GM21367 (cell line): ENCODE measurements at regions not wholly inside any gene's neighbourhood (a gene's known extent, or its start where the extent isn't known, plus 50 kb on each side); places are given as distances from the start of the nearest gene placed in this dataset.
"Not testable (repeated sequence)": the region's sequence is repeated elsewhere in the genome, so short reads cannot be mapped to it uniquely, and the experiment has no call there.

ENCODE experiments used
- ATAC-seq: cut with Tn5 transposase; IDR thresholded peaks from one replicate; pipeline ENCODE4 v1.9.1; 2021; ENCODE audit not compliant: unreplicated experiment

DNA sequence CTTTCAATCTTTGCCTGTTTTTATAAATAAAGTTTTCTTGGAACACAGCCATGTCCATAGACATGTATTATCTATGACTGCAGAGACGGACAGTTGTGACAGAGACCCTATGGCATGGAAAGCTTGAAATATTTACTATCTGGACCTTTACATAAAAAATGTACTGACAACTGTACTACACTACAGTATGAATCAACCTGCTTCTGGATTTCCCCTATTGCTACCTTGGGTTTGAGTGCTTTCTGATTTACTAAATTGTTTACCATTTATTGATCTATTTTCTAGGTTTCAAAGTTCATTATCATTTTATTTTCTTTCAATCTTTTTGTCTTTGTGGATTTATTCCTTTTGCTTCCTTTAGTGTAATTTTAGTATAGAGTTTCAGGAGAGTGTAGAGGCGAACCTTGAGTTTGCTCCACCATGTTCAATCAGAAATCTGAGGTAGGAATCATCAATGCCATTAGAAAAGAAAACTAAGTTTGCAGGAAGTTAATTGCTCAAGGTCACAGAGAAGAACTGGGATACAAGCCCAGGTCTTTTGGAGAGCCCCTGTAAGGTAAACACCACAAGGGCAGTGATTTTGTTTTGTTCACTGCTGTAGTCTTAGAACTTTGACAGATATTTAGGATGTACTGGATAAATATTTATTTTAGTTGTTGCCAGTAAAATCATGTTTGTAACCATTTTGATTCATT, 352.8 kb upstream of the SYNCRIP start:
- no peak for ATAC-seq

DNA sequence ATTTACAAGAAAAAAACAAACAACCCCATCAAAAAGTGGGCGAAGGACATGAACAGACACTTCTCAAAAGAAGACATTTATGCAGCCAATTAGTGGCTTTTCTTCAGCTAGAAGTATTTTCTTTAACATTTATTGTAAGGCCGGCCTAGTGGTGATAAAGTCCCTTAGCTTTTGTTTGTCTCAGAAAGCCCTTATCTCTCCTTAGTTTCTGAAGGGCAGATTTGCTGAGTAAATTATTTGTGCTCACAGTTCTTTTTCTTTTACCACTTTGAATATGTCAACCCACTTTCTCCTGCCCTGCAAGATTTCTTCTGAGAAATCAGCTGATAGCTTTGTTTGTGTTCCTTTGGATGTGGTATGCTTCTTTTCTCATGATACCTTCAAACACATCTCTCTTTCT, 344.0 kb upstream of the SYNCRIP start:
- no peak for ATAC-seq

DNA sequence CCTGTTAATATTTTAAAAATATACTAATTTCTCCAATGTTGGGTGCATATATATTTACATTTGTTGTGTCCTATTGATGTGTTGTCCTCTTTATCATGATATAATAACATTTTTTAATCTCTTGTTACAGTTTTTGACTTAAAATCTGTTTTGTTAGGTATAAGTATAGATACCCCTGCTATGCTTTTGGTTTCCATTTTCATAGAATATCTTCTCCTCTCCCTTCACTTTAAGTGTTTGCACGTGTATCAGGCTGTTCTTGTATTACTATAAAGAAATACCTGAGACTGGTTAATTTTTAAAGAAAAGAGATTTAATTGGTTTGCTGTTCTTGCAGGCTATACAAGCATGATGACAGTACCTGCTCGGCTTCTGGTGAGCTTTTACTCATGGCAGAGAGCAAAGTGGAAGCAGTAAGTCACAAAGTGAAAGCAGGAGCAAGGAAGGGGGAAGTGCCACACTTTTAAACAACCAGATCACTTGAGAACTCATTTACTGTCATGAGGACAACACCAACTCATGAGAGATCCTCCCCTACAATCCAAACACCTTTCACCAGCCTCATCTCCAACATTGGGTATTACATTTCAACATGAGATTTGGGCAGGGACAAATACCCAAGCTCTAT, 340.5 kb upstream of the SYNCRIP start:
- peak; percentile 80 for ATAC-seq

DNA sequence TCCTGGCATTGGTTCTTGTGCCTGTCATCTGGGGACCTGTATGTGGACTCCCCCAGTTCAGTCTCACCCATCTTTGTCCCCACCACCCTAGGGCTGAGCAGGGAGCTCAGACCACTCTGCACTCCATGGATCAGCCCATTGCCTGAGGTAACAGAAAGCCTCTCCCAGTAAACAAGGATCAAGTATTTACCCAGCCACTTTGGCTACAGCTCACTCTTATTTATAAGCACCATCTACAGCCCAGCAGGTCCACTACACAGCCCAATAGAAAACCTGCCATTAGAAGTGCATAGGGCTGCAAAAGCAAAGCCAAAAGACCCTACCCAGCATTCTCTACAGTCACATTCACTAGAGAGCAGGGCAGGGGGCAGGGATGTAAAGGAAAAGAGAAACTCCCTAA, 335.0 kb upstream of the SYNCRIP start:
- ATAC-seq = no peak

DNA sequence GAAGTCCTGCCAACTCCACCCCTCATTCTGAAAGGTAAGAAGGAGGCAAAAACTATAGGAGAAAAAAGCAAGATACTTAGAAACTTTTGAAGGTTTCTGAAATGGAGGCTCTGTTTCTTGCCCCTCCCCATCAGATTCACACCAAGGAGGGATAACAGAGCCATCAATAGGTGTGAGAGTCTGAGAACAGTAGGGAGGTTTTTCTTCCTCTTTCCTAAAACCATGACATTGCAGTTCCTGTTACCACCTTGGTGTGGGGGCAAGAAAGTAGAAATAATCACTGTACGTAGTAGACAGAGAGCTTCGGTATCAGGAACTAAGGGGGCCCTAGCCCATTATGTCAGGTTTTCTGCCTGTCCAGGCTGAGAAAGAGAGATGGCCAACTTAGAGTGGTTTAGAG, 333.3 kb upstream of the SYNCRIP start:
- ATAC-seq = peak; percentile 78

DNA sequence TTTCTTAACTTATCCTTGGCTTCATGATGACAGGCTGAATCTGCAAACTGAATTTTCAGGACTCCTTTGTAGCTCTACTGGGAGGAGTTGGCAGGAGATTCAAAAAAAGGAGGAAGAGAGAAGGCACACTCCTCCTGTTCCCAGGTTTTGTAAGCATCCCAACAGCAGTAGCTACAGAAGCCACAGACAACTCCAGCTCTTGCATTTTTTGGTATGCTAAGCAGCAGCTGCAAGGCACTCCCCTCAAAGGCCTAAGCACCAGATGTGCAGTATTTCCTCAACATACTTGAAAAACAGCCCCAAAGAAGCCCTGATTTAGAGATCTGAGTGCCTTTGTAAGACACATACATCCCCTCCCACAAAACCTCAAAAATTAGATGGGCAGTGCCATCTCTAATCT, 328.6 kb upstream of the SYNCRIP start:
- ATAC-seq = no peak

DNA sequence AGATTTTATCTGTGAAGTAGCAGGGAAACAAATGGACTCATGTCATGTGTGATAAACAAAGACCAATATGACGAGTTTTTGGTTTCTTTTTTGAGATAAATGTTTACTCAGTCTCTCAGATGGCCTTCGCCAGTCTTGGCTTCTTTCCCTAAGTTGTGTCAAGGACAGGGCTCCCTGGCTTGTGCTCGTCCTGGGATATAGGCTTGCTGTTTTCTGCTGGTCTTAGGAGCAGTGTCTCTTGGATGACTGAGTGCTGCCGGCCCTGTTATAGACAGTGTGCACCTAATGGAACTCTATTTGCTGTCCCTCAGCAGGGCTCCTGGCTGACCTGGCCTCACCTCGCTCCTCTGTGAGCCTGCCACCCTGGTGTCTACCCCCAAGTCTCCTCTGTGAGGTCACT, 324.1 kb upstream of the SYNCRIP start:
- ATAC-seq = no peak

DNA sequence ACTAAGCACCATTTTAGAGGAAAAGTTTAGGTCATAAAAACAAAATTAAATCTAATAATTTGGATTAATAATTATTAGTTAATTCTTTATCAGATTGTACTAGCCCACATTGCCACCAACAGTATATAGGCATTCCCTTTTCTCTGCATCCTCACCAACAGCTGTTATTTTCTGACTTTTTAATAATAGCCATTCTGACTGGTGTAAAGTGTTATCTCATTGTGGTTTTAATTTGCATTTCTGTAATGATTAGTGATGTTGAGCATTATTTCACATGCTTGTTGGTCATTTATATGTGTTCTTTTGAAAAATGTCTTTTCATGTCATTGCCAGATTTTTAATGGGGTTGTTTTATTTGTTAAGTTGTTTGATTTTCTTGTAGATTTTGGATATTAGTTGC, 319.1 kb upstream of the SYNCRIP start:
- ATAC-seq = no peak

DNA sequence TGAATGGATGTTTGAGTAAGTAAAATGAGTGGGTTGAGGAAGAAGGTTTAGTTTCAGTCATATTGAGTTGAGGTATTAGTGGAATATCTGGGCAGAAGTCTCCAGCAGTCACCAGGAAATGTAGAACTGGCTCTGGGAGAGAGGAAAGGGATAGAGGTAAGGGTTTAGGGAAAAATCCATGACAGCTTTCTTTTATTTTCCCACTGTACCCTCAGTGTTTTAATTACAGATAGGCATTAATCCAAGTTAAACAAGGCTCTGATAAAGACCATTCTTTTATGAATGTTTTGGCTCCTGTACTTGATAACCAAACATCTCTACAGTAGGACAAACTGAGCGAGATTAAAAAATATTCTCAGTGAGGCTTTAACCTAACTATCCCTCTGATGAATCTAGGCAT, 318.4 kb upstream of the SYNCRIP start:
- no peak for ATAC-seq

DNA sequence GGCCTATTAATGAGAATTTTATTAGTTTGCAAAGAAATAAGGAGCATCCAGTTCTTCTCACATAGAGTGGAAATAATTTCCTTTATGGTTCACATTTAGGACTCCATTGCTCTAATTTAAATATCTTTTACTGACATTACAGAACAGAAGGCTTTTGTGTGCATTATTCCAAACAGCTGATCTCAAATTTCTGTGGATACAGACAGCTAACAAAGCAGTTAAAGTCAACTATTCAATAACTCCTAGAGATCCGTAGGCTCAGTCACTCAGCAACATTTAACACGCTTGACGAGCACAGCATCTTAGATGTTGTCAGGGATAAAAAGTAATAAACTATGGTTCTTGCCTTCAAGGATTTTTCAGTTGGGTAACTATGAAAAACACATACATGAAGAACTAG, 305.8 kb upstream of the SYNCRIP start:
- ATAC-seq = no peak

DNA sequence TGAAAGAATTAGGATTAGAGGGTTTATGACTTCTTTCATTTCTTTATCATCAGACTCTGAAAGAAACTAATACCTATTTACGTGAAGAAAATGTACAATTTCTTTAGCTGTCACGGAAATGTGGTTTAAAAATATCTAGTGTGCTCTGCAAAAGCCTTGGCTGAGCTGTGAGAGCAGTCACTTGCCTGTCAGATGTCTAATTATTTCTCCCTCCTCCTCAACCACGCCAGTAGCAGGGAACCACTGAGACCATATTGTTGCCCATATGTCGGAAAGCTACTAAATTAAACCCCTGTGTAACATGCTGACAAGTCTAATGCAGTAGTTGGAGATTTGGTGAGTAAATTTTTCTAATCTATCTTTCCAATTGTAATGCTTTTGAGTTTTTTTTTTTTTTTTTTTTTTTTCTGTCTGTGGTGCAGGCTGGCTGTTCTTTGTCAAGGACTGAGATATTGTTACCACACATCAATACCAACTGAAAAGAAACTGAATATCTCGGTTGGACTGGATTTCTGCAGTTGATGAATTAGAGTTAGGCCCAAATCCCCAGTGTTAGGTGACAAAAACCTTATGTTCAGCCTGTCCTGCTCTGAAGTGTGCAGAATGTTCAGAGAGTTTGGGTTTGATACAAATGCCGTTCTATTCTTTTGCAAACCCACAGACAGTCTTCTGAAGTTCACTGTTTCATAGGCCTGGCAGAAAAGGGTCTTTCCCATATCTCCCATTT, 302.9 kb upstream of the SYNCRIP start:
- no peak for ATAC-seq

DNA sequence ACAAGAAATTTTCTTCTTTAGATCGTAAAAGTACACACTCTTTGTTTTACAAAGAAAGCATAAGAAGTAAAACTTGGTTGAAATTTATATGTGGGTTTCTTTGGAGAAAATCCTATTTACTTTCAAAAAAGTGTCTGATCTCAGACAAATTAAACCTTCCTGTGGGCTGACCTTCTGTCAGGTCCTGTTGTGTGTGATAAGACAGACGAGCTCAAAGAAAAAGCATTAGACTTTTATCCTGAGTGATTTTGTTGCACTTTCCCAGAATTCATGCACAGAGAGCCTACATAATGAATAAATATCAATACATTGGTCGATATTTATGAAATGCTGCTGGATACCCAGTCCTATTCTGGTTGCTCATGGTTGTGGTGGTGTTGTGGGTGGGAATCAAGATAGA, 302.1 kb upstream of the SYNCRIP start:
- ATAC-seq = no peak

DNA sequence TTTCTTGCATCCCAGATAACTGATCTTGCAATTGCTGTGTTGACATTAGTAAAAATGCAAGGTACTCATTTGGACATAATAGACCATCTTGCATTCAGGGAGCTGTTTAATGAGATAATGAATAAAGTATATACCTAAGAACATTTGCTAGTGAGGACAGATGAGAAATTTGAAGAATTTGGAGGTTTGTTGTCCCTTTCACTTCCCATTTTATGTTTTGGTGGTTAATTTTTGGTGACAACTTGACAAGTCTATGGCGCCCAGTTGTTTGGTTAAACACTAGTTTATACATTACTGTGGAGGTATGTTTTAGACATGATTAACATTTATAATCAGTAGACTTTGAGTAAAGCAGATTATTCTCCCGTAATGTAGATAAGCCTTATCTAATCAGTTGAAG, 300.2 kb upstream of the SYNCRIP start:
- no peak for ATAC-seq

DNA sequence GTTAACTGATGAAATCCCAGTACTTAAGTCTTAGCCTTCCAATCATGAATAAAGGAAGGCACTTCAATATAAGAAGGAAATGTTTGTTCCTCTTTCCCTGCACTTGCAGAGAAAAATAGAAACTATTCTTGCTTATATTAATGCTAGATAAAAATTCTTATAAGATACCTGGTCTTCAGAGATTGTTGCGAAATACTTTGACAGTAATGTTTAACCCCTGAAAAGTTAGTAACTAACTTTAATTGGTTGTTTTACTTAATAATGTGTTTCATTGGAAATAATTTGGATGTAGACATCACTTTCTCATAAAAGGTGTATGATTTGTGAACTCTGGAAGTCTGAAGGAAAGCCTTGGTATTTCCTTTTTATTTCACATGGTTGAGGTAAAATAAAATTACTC, 294.2 kb upstream of the SYNCRIP start:
- ATAC-seq = no peak

DNA sequence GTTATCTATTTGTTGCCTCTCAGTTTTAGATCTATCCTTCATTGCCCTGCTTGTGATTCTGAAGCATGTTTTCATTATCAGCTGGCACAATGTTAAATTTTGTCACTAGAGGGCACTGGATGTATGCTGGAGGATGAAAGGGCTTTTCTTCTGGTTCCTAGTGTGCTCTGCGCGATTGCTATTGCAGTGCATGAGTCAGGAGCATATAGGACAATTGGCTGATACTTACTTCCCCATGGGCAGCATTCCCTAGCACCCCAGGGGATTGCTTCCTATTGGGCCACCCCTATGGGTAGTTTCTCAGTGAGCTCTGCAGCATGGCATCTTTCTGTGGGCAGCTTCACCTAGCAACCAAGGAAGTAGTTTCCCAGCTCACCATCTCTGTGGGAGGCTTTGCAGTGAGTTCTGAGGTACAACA, 280.3 kb upstream of the SYNCRIP start:
- ATAC-seq = peak; percentile 97

DNA sequence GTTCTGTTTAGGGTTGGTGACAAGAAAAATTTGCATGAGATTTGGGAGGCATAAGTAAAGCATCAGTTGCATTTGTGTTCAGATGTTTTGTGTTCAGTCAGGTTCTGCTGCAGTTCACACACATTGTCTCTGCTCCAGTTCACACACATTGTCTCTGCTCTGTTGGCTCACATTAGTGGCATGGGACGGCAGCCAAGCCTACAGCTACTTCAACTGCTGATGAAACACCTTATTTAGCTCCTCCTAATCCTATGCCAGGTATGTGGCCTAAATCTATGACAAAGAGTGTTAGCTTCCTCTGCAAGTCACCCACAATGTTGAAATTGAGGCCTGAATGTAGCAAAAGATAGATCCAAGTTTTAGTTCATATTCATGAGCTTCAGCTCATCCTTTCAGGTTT, 278.1 kb upstream of the SYNCRIP start:
- ATAC-seq = no peak

DNA sequence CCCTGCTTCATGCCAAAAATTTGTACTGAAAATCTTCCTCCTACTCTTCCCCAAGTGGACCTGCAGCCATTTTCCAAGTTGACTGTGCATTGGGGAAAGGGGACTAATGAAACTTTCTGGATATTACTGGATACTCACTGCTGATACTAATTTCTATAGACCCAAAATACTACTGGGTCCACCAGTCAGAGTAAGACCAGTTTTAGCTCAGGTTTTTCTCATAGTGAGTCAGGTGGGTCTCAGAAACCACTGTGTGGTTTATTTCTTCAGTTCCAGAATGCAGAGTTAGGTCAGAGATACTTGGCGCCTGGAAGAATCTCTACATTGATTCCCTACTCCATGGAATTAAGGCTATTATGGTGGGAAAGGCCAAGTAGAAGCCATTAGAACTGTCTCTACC, 274.8 kb upstream of the SYNCRIP start:
- no peak for ATAC-seq

DNA sequence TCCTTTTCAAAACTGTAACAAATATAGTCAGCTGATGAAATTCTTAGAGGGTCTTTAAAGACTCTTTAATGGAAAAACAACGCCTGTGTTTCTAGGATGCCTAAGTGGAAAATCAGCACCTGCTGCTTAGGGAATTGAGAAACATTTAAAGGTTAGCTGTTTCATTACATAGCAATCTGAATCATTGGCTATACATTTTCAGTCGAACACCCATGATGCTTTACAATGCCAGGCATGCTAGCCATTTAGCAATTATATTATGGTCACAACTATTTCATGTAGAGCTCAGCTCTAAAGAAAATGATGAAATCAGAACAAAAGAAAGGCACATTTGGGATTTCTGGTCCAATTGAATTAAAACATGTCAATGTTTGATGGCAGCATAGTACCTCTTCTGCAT, 270.3 kb upstream of the SYNCRIP start:
- ATAC-seq = no peak

DNA sequence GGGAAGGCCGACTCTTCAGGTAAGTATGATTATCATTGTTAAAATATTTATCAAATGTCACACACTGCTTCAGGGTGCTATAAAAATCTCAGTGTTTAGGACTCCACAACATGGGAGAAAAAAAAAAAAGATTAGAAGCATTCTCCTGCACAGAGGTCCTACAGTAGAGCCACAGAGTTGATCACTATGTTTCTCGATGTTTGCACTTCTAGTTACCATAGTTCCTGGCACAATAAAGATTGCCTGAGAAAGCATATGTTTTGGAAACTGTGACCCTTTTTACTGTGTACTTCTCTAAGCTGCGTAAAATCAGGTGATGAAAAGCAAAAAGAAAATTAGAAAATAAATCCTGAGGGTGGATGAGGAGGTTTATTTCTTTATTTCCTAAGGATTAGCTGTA, 269.9 kb upstream of the SYNCRIP start:
- ATAC-seq = no peak

DNA sequence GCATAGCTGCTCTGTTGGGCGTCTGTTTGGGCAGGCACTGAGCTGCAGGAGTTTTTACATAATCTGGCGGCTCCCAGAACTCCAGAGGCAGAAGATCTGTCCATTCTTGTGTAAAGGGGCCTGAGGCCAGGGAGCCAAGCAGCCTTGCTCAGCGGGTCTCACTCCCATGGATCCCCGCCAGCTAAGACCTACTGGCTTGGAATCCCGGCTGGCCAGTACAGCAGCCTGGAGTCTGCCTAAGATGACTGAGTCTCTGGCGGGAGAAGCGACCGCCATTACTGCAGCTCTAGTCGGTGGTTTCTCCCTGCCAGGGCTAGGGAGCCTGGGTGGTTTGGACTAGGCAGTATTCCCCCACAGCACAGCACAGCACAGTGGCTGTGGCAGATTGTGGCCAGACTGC, 268.4 kb upstream of the SYNCRIP start:
- no peak for ATAC-seq

DNA sequence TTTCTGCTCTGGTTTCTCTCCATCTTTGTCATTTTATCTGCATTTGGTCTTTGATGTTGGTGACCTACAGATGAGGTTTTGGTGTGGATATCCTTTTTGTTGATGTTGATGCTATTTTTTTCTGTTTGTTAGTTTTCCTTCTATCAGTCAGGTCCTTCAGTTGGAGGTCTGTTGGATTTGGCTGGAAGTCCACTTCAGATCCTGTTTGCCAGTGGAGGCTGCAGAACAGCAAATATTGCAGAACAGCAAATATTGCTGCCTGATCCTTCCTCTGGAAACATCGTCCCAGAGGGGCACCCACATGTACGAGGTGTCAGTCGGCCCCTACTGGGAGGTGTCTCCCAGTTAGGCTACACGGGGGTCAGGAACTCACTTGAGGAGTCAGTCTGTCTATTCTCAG, 265.4 kb upstream of the SYNCRIP start:
- ATAC-seq = not testable (repeated sequence)

DNA sequence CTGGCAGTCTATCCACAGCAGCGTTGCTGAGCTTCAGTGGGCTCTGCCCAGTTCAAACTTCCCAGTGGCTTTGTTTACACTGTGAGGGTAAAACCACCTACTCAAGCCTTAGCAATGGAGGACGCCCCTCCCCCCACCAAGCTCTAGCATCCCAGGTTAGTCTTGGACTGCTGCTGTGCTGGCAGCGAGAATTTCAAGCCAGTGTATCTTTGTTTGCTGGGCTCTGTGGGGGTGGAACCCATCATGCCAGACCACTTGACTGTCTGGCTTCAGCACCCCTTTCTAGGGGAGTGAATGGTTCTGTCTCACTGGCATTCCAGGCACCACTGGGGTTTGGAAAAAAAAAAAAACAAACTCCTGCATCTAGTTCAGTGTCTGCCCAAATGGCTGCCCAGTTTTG, 249.7 kb upstream of the SYNCRIP start:
- ATAC-seq = no peak
